HCT116 (cell line): ENCODE measurements at regions not wholly inside any gene's neighbourhood (a gene's known extent, or its start where the extent isn't known, plus 50 kb on each side); places are given as distances from the start of the nearest gene placed in this dataset.

Experiments
- CBX3 ChIP-seq: IDR thresholded peaks from 2 replicates; pipeline ENCODE4 v1.6.1; 2012; ENCODE audit warnings: low read depth
- CEBPB ChIP-seq: IDR thresholded peaks from 2 replicates; pipeline ENCODE4 v1.6.1; 2012; ENCODE audit warnings: low read depth
- ELF1 ChIP-seq: IDR thresholded peaks from 2 replicates; pipeline ENCODE4 v1.6.1; 2012; ENCODE audit warnings: low read depth, borderline replicate concordance
- EZH2 ChIP-seq: fragments of 200-600 bp; sonication (generic); IDR thresholded peaks from 2 replicates; pipeline ENCODE4 v1.6.1; 2017; ENCODE audit warnings: antibody characterized with exemption, mixed run types
- EZH2phosphoT487 ChIP-seq: fragments of 200-600 bp; IDR thresholded peaks from 2 replicates; pipeline ENCODE4 v1.6.1; 2018; ENCODE audit warnings: antibody characterized with exemption, borderline replicate concordance
- FOSL1 ChIP-seq: IDR thresholded peaks from 2 replicates; pipeline ENCODE4 v1.6.1; 2012; ENCODE audit warnings: low read depth
- MAX ChIP-seq: IDR thresholded peaks from 2 replicates; pipeline ENCODE4 v1.6.1; 2012
- POLR2A ChIP-seq: IDR thresholded peaks from 2 replicates; pipeline ENCODE4 v1.7.0; 2011; ENCODE audit warnings: borderline replicate concordance; ENCODE audit not compliant: insufficient read depth, insufficient read length; ENCODE audit errors: extremely low read depth
- POLR2AphosphoS5 ChIP-seq: IDR thresholded peaks from 2 replicates; pipeline ENCODE4 v1.6.1; 2011; ENCODE audit warnings: mild to moderate bottlenecking, low read depth, low read length, moderate library complexity
- RAD21 ChIP-seq: IDR thresholded peaks from 2 replicates; pipeline ENCODE4 v1.6.1; 2012; ENCODE audit warnings: low read depth, mild to moderate bottlenecking
- YY1 ChIP-seq: IDR thresholded peaks from 2 replicates; pipeline ENCODE4 v1.6.1; 2011; ENCODE audit warnings: low read length, low read depth, moderate library complexity, mild to moderate bottlenecking; ENCODE audit not compliant: insufficient replicate concordance; ENCODE audit errors: extremely low read depth
- ZBTB33 ChIP-seq: IDR thresholded peaks from 2 replicates; pipeline ENCODE4 v1.6.1; 2011; ENCODE audit warnings: mild to moderate bottlenecking, low read length, moderate library complexity; ENCODE audit not compliant: insufficient replicate concordance; ENCODE audit errors: extremely low read depth
- TF ChIP-seq, protein P1 (sequence below), 3 experiments: fragments of 200-600 bp in 1 of 3; sonication (generic) in 1 of 3; IDR thresholded peaks in 2 of 3; conservative IDR thresholded peaks in 1 of 3; 2 replicates each; pipeline ENCODE4 v1.5.1; 2012 to 2017; ENCODE audit warnings: low read depth in 2 of 3, low read length in 2 of 3, antibody characterized with exemption in 1 of 3, borderline replicate concordance in 1 of 3, control low read depth in 1 of 3, mild to moderate bottlenecking in 1 of 3, mixed read lengths in 1 of 3, mixed run types in 1 of 3, moderate library complexity in 1 of 3; ENCODE audit not compliant: insufficient read depth in 1 of 3
- TF ChIP-seq, protein P2 (sequence below): IDR thresholded peaks from 2 replicates; pipeline ENCODE4 v1.6.1; 2012; ENCODE audit warnings: low read depth

DNA sequence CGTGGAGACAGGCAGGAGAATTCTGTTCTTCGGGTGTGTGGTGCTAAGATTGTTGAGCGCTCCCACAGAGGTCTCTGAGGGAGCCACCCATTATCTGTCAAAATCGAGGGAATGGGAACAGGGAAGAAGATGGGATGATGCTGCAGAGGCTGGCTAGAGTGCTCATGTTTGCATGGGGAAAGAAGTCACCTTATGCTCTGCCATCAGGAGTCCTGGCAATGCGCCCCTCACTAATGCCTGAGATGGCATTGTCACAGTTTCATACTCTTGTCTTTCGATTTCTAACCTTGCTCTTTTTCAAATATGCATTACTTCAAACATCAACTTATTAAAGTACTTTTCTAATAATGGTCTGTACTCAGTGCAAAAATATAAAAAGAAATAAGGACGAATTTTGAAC is 463.3 kb upstream of the CELF4 start:
- TF ChIP-seq CBX3 (no peak), YY1 (no peak), CEBPB (no peak), POLR2AphosphoS5 (no peak), MAX (no peak), EZH2phosphoT487 (no peak), POLR2A (no peak), RAD21 (no peak), ELF1 (no peak), EZH2 (no peak), FOSL1 (no peak), ZBTB33 (no peak)
- TF ChIP-seq, protein P1, sequence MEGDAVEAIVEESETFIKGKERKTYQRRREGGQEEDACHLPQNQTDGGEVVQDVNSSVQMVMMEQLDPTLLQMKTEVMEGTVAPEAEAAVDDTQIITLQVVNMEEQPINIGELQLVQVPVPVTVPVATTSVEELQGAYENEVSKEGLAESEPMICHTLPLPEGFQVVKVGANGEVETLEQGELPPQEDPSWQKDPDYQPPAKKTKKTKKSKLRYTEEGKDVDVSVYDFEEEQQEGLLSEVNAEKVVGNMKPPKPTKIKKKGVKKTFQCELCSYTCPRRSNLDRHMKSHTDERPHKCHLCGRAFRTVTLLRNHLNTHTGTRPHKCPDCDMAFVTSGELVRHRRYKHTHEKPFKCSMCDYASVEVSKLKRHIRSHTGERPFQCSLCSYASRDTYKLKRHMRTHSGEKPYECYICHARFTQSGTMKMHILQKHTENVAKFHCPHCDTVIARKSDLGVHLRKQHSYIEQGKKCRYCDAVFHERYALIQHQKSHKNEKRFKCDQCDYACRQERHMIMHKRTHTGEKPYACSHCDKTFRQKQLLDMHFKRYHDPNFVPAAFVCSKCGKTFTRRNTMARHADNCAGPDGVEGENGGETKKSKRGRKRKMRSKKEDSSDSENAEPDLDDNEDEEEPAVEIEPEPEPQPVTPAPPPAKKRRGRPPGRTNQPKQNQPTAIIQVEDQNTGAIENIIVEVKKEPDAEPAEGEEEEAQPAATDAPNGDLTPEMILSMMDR (IDR thresholded peaks at IDR 0.05 in 2 of 3, conservative IDR thresholded peaks at IDR 0.05 in 1 of 3; ENCODE audit: borderline replicate concordance in 1 of 3, insufficient read depth in 1 of 3, low read depth in 2 of 3, low read length in 2 of 3): no peak
- TF ChIP-seq, protein P2, sequence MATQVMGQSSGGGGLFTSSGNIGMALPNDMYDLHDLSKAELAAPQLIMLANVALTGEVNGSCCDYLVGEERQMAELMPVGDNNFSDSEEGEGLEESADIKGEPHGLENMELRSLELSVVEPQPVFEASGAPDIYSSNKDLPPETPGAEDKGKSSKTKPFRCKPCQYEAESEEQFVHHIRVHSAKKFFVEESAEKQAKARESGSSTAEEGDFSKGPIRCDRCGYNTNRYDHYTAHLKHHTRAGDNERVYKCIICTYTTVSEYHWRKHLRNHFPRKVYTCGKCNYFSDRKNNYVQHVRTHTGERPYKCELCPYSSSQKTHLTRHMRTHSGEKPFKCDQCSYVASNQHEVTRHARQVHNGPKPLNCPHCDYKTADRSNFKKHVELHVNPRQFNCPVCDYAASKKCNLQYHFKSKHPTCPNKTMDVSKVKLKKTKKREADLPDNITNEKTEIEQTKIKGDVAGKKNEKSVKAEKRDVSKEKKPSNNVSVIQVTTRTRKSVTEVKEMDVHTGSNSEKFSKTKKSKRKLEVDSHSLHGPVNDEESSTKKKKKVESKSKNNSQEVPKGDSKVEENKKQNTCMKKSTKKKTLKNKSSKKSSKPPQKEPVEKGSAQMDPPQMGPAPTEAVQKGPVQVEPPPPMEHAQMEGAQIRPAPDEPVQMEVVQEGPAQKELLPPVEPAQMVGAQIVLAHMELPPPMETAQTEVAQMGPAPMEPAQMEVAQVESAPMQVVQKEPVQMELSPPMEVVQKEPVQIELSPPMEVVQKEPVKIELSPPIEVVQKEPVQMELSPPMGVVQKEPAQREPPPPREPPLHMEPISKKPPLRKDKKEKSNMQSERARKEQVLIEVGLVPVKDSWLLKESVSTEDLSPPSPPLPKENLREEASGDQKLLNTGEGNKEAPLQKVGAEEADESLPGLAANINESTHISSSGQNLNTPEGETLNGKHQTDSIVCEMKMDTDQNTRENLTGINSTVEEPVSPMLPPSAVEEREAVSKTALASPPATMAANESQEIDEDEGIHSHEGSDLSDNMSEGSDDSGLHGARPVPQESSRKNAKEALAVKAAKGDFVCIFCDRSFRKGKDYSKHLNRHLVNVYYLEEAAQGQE: no peak
